K562 (cell line): ENCODE measurements at regions not wholly inside any gene's neighbourhood (a gene's known extent, or its start where the extent isn't known, plus 50 kb on each side); places are given as distances from the start of the nearest gene placed in this dataset.

Source experiments
- CEBPG ChIP-seq, 3 experiments: fragments of 200-800 bp in 1 of 3; sonication (Bioruptor generic) in 1 of 3; sonication (generic) in 1 of 3; formaldehyde crosslinking in 1 of 3; IDR thresholded peaks in 2 of 3; conservative IDR thresholded peaks in 1 of 3; 2 replicates each; pipeline versions ENCODE4 v1.6.1 to v1.8.0; 2016 to 2022; ENCODE audit warnings: missing compliant biosample characterization in 2 of 3, missing genetic modification characterization in 2 of 3, mild to moderate bottlenecking in 1 of 3, missing genetic modification reagents in 1 of 3
- CHD2 ChIP-seq: IDR thresholded peaks from 2 replicates; pipeline ENCODE4 v1.6.1; 2011; ENCODE audit warnings: low read depth, low read length
- ELF2 ChIP-seq: fragments of 250-450 bp; sonication (Bioruptor Pico); IDR thresholded peaks from 2 replicates; pipeline ENCODE4 v1.5.0; 2021; ENCODE audit warnings: mild to moderate bottlenecking
- FOXJ3 ChIP-seq: sonication (generic); formaldehyde crosslinking; IDR thresholded peaks from 2 replicates; pipeline ENCODE4 v1.4.0; 2020; ENCODE audit warnings: mild to moderate bottlenecking, missing genetic modification reagents
- ILF3 ChIP-seq: fragments of 450-650 bp; IDR thresholded peaks from 2 replicates; pipeline ENCODE4 v1.6.1; 2018; ENCODE audit warnings: antibody characterized with exemption, mild to moderate bottlenecking, moderate library complexity, borderline replicate concordance
- NCOA1 ChIP-seq: fragments of 450-650 bp; IDR thresholded peaks from 2 replicates; pipeline ENCODE4 v1.6.1; 2016; ENCODE audit warnings: low read depth
- SMARCA4 ChIP-seq: fragments of 450-650 bp; IDR thresholded peaks from 2 replicates; pipeline ENCODE4 v1.6.1; 2016
- ZNF224 ChIP-seq: sonication (generic); formaldehyde crosslinking; IDR thresholded peaks from 2 replicates; pipeline ENCODE4 v1.8.0; 2022; ENCODE audit warnings: mild to moderate bottlenecking, missing genetic modification reagents
- ZNF41 ChIP-seq: fragments of 250-450 bp; sonication (Bioruptor Pico); conservative IDR thresholded peaks from 2 replicates; pipeline ENCODE4 v1.4.0; 2020; ENCODE audit warnings: mild to moderate bottlenecking
- TF ChIP-seq, protein P1 (sequence below): IDR thresholded peaks from 2 replicates; pipeline ENCODE4 v1.6.1; 2016; ENCODE audit warnings: missing genetic modification characterization, missing compliant biosample characterization
- TF ChIP-seq, protein P2 (sequence below): fragments of 450-650 bp; formaldehyde crosslinking; IDR thresholded peaks from 2 replicates; pipeline ENCODE4 v1.4.0; 2020; ENCODE audit warnings: mild to moderate bottlenecking, moderate library complexity
- TF ChIP-seq, protein P3 (sequence below): fragments of 250-450 bp; sonication (Bioruptor Pico); IDR thresholded peaks from 2 replicates; pipeline ENCODE4 v1.8.0; 2021; ENCODE audit warnings: borderline replicate concordance, mild to moderate bottlenecking, moderate library complexity; ENCODE audit not compliant: poor library complexity, severe bottlenecking
- TF ChIP-seq, protein P4 (sequence below): IDR thresholded peaks from 2 replicates; pipeline ENCODE4 v1.6.1; 2011; ENCODE audit warnings: borderline replicate concordance, low read depth, mild to moderate bottlenecking, moderate library complexity, low read length; ENCODE audit not compliant: insufficient read depth, poor library complexity, severe bottlenecking

DNA sequence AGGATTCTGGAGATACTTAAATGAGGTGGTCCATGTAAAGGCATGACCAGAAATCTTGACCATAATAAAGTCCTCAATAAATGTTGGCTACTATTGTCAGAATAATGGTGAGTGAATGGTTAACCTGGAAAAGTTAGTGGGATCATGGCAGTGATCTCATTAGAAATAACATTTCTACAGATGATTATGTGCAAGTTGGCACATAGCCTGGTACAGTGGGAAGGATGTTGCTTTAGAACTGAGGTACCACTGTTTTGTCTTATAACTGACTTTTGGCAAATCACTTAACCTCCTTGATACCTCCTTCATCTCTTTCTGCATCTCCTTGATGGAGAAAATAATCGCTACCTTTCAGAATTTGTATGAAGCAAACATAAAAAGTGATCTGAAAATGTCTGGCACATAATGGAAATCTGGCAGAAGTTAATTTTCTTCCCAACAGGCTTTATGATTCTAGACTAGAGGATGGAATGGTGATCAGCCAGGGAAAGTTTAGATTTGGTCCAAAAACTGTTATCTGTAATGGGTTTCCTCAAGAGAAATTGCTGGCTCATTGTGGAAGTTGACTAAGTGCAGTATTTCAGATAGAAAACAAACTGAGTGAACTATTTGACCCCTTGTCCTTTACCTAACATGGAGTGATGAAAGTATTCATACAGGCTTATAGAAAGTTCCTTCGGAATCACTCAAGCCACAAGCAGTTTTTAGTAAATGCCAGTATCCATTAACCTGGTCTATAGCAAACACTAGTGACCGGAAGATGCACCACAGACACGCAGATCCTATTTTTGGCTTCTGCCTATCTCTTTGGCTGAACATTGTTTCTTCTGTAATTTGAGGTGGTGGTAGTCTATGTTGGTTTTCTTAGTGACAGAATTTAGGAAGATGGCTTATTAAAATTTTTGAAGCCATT lies 449.6 kb upstream of the TGFBR2 start (continued):
- TF ChIP-seq, protein P1, sequence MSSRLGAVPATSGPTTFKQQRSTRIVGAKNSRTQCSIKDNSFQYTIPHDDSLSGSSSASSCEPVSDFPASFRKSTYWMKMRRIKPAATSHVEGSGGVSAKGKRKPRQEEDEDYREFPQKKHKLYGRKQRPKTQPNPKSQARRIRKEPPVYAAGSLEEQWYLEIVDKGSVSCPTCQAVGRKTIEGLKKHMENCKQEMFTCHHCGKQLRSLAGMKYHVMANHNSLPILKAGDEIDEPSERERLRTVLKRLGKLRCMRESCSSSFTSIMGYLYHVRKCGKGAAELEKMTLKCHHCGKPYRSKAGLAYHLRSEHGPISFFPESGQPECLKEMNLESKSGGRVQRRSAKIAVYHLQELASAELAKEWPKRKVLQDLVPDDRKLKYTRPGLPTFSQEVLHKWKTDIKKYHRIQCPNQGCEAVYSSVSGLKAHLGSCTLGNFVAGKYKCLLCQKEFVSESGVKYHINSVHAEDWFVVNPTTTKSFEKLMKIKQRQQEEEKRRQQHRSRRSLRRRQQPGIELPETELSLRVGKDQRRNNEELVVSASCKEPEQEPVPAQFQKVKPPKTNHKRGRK: no peak
- TF ChIP-seq ILF3 (no peak), ZNF41 (CRISPR knock-in tag) (no peak), FOXJ3 (CRISPR knock-in tag) (no peak), CHD2 (no peak), ELF2 (CRISPR knock-in tag) (no peak), ZNF224 (no peak), CEBPG (CRISPR knock-in tag; IDR thresholded peaks at IDR 0.05) (no peak), CEBPG (tag; conservative IDR thresholded peaks at IDR 0.05 in 1 of 2, IDR thresholded peaks at IDR 0.05 in 1 of 2) (no peak), NCOA1 (no peak), SMARCA4 (no peak)
- TF ChIP-seq, protein P2, sequence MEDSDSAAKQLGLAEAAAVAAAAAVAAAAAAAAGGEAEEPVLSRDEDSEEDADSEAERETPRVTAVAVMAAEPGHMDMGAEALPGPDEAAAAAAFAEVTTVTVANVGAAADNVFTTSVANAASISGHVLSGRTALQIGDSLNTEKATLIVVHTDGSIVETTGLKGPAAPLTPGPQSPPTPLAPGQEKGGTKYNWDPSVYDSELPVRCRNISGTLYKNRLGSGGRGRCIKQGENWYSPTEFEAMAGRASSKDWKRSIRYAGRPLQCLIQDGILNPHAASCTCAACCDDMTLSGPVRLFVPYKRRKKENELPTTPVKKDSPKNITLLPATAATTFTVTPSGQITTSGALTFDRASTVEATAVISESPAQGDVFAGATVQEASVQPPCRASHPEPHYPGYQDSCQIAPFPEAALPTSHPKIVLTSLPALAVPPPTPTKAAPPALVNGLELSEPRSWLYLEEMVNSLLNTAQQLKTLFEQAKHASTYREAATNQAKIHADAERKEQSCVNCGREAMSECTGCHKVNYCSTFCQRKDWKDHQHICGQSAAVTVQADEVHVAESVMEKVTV (CRISPR knock-in tag): no peak
- TF ChIP-seq, protein P3, sequence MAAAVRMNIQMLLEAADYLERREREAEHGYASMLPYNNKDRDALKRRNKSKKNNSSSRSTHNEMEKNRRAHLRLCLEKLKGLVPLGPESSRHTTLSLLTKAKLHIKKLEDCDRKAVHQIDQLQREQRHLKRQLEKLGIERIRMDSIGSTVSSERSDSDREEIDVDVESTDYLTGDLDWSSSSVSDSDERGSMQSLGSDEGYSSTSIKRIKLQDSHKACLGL (CRISPR knock-in tag): no peak
- TF ChIP-seq, protein P4, sequence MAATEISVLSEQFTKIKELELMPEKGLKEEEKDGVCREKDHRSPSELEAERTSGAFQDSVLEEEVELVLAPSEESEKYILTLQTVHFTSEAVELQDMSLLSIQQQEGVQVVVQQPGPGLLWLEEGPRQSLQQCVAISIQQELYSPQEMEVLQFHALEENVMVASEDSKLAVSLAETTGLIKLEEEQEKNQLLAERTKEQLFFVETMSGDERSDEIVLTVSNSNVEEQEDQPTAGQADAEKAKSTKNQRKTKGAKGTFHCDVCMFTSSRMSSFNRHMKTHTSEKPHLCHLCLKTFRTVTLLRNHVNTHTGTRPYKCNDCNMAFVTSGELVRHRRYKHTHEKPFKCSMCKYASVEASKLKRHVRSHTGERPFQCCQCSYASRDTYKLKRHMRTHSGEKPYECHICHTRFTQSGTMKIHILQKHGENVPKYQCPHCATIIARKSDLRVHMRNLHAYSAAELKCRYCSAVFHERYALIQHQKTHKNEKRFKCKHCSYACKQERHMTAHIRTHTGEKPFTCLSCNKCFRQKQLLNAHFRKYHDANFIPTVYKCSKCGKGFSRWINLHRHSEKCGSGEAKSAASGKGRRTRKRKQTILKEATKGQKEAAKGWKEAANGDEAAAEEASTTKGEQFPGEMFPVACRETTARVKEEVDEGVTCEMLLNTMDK: no peak
